GM19238 (cell line): ENCODE measurements at regions not wholly inside any gene's neighbourhood (a gene's known extent, or its start where the extent isn't known, plus 50 kb on each side); places are given as distances from the start of the nearest gene placed in this dataset.

Experiments
- DNase-seq: peaks from one replicate; pipeline ENCODE4 v3.0.0; 2011; ENCODE audit warnings: low spot score; ENCODE audit not compliant: insufficient read length

GRCh38 chr12:107344035-107344808, 250.9 kb upstream of the CRY1 start:
- no peak for DNase-seq

DNA sequence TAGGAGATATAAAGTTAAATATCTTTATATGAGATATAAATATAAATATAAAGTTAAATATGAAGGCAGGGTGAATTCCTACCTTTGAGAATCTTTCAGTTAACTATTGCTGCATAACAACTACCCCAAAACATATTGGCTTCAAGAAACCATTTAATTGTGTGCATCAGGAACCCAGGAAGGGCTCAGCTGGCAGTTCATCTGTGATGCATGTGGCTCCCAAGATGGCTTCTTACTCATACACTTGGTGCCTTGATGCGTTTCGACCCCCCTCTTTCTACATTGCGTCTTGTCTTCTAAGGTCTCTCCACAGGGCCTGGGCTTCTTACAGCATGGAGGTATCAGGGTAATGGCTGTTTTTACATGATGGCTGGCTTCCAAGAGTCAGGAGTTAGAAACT, 253.9 kb upstream of the CRY1 start:
- DNase-seq, result no peak

DNA sequence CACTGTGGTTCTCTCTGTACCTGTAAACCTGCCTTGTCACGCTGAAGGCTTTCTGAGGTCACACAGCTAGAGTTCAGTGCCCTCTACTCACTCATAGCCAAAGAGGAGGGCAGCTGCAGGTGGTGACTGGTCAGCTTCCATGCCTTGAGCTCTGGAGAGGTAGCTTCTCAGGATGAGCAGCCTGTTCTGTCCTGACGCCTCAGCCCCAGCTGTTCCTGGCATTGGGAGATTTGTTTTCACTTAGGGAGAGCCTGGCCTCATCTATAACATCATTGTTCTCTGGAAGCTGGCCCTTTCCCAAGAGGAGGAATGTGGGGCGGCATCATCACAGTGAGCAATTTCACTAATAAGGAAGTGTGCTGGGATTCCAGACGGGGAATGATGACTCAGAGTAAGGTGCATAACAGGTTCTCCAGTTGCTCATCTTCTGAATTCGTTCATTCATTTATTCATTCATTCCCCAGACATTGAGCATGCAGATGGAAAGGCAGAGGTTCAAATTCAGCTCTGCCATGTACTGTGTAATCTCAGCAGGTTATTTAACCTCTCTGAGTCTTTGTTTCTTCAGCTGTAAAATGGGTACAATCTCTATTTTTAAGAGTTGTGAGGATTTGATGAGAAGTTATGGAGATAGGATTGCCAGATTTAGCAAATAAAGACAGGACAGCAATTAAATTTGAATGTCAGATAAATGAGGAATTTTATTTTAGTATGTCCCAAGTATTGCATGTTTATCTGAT, 255.8 kb upstream of the CRY1 start:
- no peak for DNase-seq

DNA sequence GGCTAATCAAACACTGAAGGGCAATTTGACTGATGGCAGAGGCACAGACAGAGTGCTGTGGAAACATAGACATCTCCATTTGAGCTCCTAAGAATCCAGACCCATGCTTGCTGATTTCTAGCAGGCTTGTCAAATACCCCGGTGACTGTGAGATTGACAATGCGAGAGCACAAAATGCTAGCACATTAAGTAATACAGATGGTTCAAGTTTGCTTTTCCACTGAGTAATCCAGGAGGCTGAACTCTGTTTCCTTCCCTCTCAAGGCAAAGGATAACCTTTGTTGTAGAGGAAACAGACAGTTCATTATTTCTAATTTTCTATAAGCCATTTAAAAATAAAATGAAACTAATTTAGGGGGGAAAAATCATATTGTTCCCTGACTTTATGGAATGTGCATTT, 256.5 kb upstream of the CRY1 start:
- DNase-seq, result no peak

DNA sequence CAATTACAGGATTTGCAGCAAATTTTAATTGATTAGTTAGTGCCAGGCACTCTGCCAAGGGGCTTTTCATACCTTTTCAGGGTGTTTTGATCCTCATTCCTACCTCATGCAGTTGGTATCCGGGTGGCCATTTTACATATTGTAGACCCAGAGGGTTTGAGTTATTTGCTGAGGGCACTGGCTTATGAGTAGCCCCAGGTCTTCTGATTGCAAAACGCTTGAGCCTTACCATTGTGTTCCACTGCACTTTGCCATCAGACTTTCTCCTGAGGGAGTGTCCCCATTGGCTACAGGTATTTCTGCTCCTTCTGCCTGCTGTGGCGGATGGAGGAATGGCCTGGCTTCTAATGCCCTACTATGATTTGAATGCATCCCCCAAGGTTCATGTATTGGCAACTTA, 257.8 kb upstream of the CRY1 start:
- no peak for DNase-seq

GRCh38 chr12:107351713-107352112, 258.4 kb upstream of the CRY1 start:
- DNase-seq, result no peak

- DNase-seq, result no peak
Measured at GRCh38 chr12:107352347-107353081, 259.2 kb upstream of the CRY1 start.

GRCh38 chr12:107353312-107353711, 260.0 kb upstream of the CRY1 start:
- no peak for DNase-seq

DNA sequence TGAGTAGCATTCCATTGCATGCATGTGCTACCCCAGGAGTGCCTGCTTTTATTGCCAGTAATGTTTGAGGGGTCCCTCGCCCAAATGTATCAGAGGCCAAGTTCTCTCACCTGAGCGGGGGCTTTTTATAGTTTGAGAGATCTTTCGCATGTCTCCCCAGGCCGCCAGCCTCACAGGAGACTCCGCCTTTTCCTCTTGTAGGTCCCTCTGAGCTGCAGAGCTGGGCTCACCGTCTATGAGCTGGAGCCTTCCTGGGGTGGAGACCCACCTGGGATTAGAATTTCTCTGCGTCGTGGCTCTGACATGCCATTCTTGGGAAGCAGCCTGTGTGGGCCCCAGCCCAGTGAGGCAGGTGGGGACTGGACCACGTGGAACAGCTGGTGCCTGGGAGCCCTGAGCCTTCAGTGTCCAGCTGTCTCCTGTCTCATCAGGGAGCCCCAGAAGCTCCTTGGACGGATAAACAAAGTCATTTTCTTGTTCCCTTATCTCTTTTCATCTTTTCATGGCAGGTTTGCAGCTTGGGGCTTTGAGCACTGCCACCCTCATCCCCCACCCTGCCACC, 261.7 kb upstream of the CRY1 start:
- no peak for DNase-seq

- no peak for DNase-seq
Measured at GRCh38 chr12:107355612-107356011, 262.3 kb upstream of the CRY1 start.

DNA sequence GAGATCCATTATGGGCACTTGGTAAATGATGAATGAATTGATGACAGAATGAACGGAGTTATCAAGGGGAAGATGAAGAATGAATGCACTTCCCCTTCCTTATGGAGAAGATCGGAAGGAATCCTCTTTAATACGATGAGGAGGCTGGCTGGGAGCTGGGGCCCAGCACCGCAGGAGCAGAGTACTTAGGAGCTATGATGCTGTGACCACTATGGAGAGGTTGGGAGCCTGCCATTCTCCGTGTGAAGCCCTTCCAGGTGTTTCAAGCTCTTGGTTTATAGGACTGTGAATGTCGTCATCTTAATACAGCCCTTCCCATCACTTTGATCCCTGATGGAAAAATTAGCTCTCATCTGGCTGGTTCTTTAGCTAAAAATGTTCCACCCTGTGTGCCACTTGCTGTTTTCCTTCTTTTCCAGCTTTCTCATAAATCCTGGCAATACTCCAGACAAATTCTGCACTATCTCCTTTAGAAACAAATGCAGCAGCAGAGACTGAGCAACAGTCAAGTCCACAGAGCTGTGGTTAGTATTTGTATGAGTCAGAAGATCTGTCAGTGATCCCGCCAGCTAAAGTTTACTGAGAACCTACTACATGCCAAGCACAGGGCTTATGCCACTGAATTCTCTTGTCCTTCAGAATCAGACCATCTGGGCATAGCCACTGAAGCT, 263.1 kb upstream of the CRY1 start:
- no peak for DNase-seq

- DNase-seq, result no peak
Measured at GRCh38 chr12:107356937-107357295, 263.6 kb upstream of the CRY1 start.

DNA sequence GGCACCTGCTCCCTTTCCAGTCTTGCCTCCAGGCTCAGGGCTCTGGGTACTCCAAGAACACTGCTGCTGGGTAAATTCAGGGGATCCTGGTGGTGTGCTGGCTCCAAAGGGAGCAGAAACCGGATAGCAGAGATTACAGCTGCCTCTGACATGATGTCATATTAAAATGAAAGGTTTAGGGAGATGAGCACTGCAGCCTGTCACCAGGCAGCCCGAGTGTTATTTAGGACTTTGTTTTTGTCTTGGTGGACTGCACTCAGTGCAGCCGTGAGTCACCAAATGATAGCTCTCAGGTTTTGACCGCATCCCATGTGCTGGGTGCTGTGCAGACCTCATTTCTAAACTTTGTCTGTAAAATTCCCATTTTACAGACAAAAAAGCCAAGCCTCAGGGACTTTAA, 266.0 kb upstream of the CRY1 start:
- DNase-seq, result no peak

DNA sequence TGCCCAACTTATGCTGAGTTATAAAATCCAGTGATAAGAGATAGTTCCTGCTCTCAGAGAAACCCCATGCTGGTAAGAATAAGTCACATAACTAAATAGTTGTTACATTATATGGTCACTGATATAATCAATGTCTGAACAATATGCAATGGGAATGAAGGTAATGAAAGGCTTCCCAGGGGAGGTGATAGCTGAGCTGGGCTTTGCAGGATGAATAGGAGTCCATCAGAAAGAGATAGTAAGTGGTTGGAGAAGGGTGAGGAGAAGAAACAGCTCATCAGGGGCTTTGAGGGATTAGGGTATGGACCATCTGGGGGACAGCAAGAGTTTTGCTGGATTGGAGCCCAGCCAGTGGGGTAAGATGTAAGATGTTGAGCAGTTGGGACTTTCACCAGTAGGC, 266.7 kb upstream of the CRY1 start:
- no peak for DNase-seq

DNA sequence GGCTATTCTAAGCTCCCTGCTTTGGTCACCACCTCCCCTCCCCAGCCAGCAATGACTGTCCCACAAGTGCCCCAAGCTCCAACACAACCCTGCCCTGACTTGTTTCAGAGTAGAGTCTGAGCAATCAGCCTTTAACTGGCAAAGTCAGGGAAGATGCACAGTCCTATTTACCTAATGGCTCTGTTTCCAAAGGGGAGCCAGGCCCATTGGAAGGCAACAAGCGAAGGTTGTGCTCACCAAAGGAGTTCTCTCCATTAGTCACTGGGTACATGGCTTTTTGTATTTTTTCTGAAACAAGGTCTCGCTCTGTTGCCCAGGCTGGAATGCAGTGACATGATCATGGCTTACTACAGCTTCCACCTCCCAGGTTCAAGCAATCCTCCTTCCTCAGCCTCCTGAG, 267.1 kb upstream of the CRY1 start:
- DNase-seq, result no peak

DNA sequence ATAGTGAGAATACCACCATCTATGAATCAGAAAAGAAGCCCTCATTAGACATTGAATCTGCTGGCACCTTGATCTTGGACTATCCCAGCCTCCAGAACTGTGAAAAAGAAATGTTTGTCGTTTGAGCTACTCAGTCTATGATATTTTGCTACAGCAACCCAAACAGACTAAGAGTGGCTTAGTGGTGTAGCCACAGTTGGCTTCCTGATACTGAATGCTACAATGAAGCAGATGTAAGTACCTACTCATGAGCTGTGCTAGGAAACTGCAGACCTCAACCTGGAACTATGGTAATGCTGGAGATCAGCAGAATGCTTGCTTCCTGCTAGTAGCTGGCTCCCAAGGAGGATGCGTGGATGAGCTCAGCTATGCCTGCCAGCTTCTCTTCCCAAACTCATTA, 268.6 kb upstream of the CRY1 start:
- no peak for DNase-seq

GRCh38 chr12:107362960-107363359, 269.6 kb upstream of the CRY1 start:
- no peak for DNase-seq

GRCh38 chr12:107364875-107365518, 271.6 kb upstream of the CRY1 start:
- no peak for DNase-seq

DNA sequence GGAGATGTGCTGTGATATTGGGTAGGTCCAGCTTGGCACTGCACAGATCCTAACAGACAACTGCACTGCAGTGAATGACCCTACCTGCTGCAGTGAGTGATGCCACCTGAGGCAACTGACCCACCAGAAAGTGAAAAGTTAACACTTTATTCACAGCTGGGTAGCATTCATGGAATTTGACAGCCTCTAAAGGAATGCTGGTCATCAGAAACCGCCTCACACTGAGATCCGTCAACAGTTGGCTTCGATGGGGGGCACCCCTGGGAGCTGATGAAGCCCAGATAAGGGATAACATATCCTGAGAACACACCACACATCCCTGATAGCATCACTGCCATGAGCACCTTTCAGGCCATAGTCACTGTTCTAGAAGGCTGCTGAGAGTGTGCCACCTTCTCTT, 272.4 kb upstream of the CRY1 start:
- no peak for DNase-seq

DNA sequence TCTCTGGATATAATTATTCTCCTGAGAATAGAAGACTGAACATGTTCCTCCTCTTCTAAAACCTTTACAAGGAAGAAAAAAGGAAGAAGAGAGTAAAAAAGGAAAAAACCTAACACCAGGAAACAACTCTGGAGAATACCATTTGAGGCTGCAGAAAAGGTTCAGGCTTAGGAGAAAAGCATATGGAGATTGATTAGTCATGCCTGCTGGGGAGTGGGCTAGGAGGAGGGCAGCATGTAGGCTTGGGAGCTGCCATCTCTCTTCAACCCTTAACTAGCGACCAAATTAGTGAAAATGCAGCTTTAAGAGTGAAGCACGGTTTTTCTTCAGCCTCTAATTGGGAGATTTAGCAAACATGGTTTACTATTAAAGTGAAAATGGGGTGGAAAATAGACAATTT, 273.0 kb upstream of the CRY1 start:
- DNase-seq, result no peak

GRCh38 chr12:107368586-107368985, 275.2 kb upstream of the CRY1 start:
- no peak for DNase-seq
